A549 (cell line): ENCODE measurements at regions not wholly inside any gene's neighbourhood (a gene's known extent, or its start where the extent isn't known, plus 50 kb on each side); places are given as distances from the start of the nearest gene placed in this dataset.

ENCODE experiments used
- ATAC-seq, 2 experiments: fragments of 200-7000 bp in 1 of 2; fragments of >200 bp in 1 of 2; cut with Nextera tagmentation in 1 of 2; cut with Tn5 transposase in 1 of 2; 3 replicates each; pipeline versions ENCODE4 v1.8.0 to v1.9.1; 2018 to 2020; ENCODE audit warnings: mild to moderate bottlenecking in 1 of 2, moderate library complexity in 1 of 2
- CTCF ChIA-PET: fragments of 300-600 bp; sonication (Branson Sonifier 250); formaldehyde crosslinking; extraction: SDS; loops from one replicate; lab custom pipeline; 2021; ENCODE audit warnings: antibody characterized with exemption, inconsistent platforms; lab: Yijun Ruan, JAX
- POLR2A ChIA-PET: fragments of 350-600 bp; formaldehyde crosslinking; extraction: SDS; loops from one replicate; lab custom pipeline; 2021; ENCODE audit warnings: antibody characterized with exemption, inconsistent platforms; lab: Yijun Ruan, JAX
- DNase-seq, 2 experiments: peaks; one replicate each; pipeline versions ENCODE4 v3.0.0 to v3.0.0-alpha.2; 2011 to 2016; ENCODE audit warnings: low read depth in 1 of 2, low spot score in 1 of 2
- FAIRE-seq: peaks from 2 replicates; lab custom pipeline; 2011; peaks lifted over from hg19 to GRCh38; lab: Jason Lieb, UNC
- H3K27ac ChIP-seq, 2 experiments: fragments of >200 bp; sonication (Bioruptor Twin); formaldehyde crosslinking; 3 replicates each; pipeline ENCODE4 v1.5.1; 2016 to 2017
- H3K4me1 ChIP-seq: fragments of >200 bp; sonication (Bioruptor Twin); formaldehyde crosslinking; 3 replicates; pipeline ENCODE4 v1.6.1; 2016
- H3K4me2 ChIP-seq: fragments of >200 bp; sonication (Bioruptor Twin); formaldehyde crosslinking; 3 replicates; pipeline ENCODE4 v1.6.1; 2016
- H3K4me3 ChIP-seq: fragments of >200 bp; sonication (Bioruptor Twin); formaldehyde crosslinking; 3 replicates; pipeline ENCODE4 v1.5.1; 2016
- H3K9me3 ChIP-seq: fragments of >200 bp; sonication (Bioruptor Twin); formaldehyde crosslinking; 3 replicates; pipeline ENCODE4 v1.6.1; 2016
- BCL3 ChIP-seq: fragments of >200 bp; sonication (Bioruptor Twin); formaldehyde crosslinking; IDR thresholded peaks from 3 replicates; pipeline ENCODE4 v1.6.1; 2016
- CBX8 ChIP-seq: fragments of 200-600 bp; sonication (generic); IDR thresholded peaks from 2 replicates; pipeline ENCODE4 v1.6.1; 2016
- CHD2 ChIP-seq: fragments of 150-350 bp; IDR thresholded peaks from 2 replicates; pipeline ENCODE4 v1.6.1; 2014; ENCODE audit warnings: low read length; ENCODE audit not compliant: partially characterized antibody
- ESRRA ChIP-seq: fragments of 150-350 bp; IDR thresholded peaks from 2 replicates; pipeline ENCODE4 v1.6.1; 2014; ENCODE audit warnings: mild to moderate bottlenecking, low read length, borderline replicate concordance
- FOSB ChIP-seq: fragments of 250-450 bp; sonication (Bioruptor Pico); IDR thresholded peaks from 2 replicates; pipeline ENCODE4 v1.5.0; 2020; ENCODE audit warnings: mild to moderate bottlenecking, moderate library complexity
- GATA3 ChIP-seq: IDR thresholded peaks from 2 replicates; pipeline ENCODE4 v1.6.1; 2012; ENCODE audit warnings: borderline replicate concordance
- HDAC2 ChIP-seq: fragments of 200-600 bp; sonication (generic); IDR thresholded peaks from 2 replicates; pipeline ENCODE4 v1.6.1; 2016
- HES2 ChIP-seq: fragments of >200 bp; sonication (Bioruptor Twin); formaldehyde crosslinking; IDR thresholded peaks from 2 replicates; pipeline ENCODE4 v1.6.1; 2016
- JUNB ChIP-seq: fragments of >200 bp; sonication (Bioruptor Twin); formaldehyde crosslinking; IDR thresholded peaks from 2 replicates; pipeline ENCODE4 v1.6.1; 2016
- MAFK ChIP-seq: fragments of 450-650 bp; IDR thresholded peaks from 2 replicates; pipeline ENCODE4 v1.6.1; 2014; ENCODE audit not compliant: partially characterized antibody
- RCOR1 ChIP-seq: fragments of 150-350 bp; IDR thresholded peaks from 2 replicates; pipeline ENCODE4 v1.6.1; 2014; ENCODE audit warnings: antibody characterized with exemption, low read length, low read depth
- RFX5 ChIP-seq: fragments of 450-650 bp; IDR thresholded peaks from 2 replicates; pipeline ENCODE4 v1.7.1; 2014; ENCODE audit warnings: antibody characterized with exemption, mild to moderate bottlenecking, moderate library complexity
- RNF2 ChIP-seq: fragments of 200-600 bp; sonication (generic); IDR thresholded peaks from 2 replicates; pipeline ENCODE4 v1.6.1; 2016; ENCODE audit warnings: low read depth, mild to moderate bottlenecking, antibody characterized with exemption, moderate library complexity, borderline replicate concordance
- SREBF2 ChIP-seq: fragments of 450-650 bp; IDR thresholded peaks from 2 replicates; pipeline ENCODE4 v1.6.1; 2014; ENCODE audit warnings: mild to moderate bottlenecking, moderate library complexity
- TFCP2L1 ChIP-seq: fragments of 250-450 bp; sonication (Bioruptor Pico); IDR thresholded peaks from 2 replicates; pipeline ENCODE4 v1.5.0; 2021; ENCODE audit warnings: mild to moderate bottlenecking
- ZFP36 ChIP-seq: fragments of 450-650 bp; IDR thresholded peaks from 2 replicates; pipeline ENCODE4 v1.6.1; 2014; ENCODE audit warnings: borderline replicate concordance; ENCODE audit not compliant: partially characterized antibody
- WGBS: methylation state at CpG from one replicate; pipeline ENCODE4 v1.1.6; 2017; ENCODE audit errors: missing lambda C conversion rate; 5-methylcytosine and 5-hydroxymethylcytosine counted together
- TF ChIP-seq, protein P1 (sequence below): fragments of 150-350 bp; IDR thresholded peaks from 2 replicates; pipeline ENCODE4 v1.6.1; 2014; ENCODE audit warnings: low read depth, mild to moderate bottlenecking, low read length
- TF ChIP-seq, protein P2 (sequence below): fragments of 200-600 bp; sonication (generic); IDR thresholded peaks from 2 replicates; pipeline ENCODE4 v1.6.1; 2016; ENCODE audit warnings: antibody characterized with exemption, mild to moderate bottlenecking, moderate library complexity
- TF ChIP-seq, protein P3 (sequence below): fragments of 250-450 bp; sonication (Bioruptor Pico); IDR thresholded peaks from 2 replicates; pipeline ENCODE4 v1.5.0; 2021; ENCODE audit warnings: mild to moderate bottlenecking, moderate library complexity, borderline replicate concordance

DNA sequence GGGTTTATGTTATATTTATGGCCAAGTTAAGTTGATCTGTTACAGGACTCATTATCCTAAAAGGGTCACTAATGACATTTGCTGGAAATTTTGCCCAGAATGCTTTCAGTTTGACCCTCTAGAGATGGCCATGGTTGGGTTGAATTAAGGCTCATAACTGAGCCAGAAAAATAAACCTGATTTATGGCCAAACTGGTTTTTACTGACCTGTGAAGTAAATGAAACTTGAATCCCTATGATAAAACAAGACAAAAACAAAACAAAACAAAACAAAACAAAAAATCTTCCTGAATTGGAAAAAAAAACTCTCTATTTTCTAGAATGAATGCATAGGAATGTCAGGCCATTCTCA is 72.5 kb upstream of the CLDN14 start:
- CTCF ChIA-PET: interaction anchor here (0.5 kb wide), 1 partner anchor 256 kb away, joined by 3 read pairs; no protein-coding TSS in a partner anchor
- DNase-seq: no peak
- H3K4me2 ChIP-seq: no peak overlapping the region

DNA sequence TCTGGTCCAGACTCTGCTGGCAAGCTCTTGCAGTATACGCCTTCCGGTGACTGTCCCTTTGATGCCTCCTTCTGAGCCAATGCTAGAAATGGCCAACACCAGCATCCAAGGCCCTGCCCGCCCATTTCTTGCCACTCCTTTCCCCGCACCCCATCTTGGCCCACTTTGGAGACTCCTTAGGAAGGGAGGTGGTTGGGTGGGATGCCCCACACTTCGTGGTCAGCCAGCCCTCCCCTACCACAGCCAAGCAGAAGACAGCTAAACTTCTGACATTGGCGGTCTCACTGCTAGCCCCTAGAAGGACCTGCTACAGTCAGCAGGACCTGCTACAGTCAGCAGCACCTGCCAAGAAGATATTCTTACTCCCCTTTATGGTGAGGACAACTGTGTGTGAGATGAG is 73.5 kb upstream of the CLDN14 start:
- WGBS: 80% methylated on average over 5 of the region's 6 CpGs
- ChIA-PET CTCF (no interaction called here), POLR2A (no interaction called here)
- no peak for ATAC-seq
- no peaks in the 10 kb centered on the region for H3K9me3 ChIP-seq
- no peak for DNase-seq
- TF ChIP-seq HDAC2: no peak
- no peak for TF ChIP-seq ESRRA
- no peak for FAIRE-seq
- no peak overlapping the region for H3K4me3 ChIP-seq
- no peak overlapping the region for H3K4me2 ChIP-seq
- no peak overlapping the region for H3K27ac ChIP-seq
- H3K4me1 ChIP-seq: no peaks in the 10 kb centered on the region

More for the DNA sequence above, 72.5 kb upstream of the CLDN14 start:
- no peak for FAIRE-seq
- no peak for ATAC-seq
- Histone ChIP-seq H3K27ac (no peak overlapping the region), H3K4me3 (no peak overlapping the region), H3K9me3 (no peaks in the 10 kb centered on the region), H3K4me1 (no peaks in the 10 kb centered on the region)
- POLR2A ChIA-PET: no interaction called here
- TF ChIP-seq CBX8 (no peak), GATA3 (no peak), JUNB (no peak), RFX5 (no peak)

GRCh38 chr21:36554411-36555157 is 74.7 kb upstream of the CLDN14 start:
- Histone ChIP-seq H3K9me3 (no peaks in the 10 kb centered on the region), H3K4me2 (no peak overlapping the region), H3K27ac (no peak overlapping the region), H3K4me3 (no peak overlapping the region), H3K4me1 (no peaks in the 10 kb centered on the region)
- ChIA-PET CTCF (no interaction called here), POLR2A (no interaction called here)
- TF ChIP-seq HDAC2 (no peak), BCL3 (no peak), FOSB (CRISPR knock-in tag) (no peak), ZFP36 (no peak), ESRRA (no peak), TFCP2L1 (no peak), CHD2 (no peak), RCOR1 (no peak), MAFK (no peak), HES2 (no peak), SREBF2 (no peak), RNF2 (no peak)
- TF ChIP-seq, protein P1, sequence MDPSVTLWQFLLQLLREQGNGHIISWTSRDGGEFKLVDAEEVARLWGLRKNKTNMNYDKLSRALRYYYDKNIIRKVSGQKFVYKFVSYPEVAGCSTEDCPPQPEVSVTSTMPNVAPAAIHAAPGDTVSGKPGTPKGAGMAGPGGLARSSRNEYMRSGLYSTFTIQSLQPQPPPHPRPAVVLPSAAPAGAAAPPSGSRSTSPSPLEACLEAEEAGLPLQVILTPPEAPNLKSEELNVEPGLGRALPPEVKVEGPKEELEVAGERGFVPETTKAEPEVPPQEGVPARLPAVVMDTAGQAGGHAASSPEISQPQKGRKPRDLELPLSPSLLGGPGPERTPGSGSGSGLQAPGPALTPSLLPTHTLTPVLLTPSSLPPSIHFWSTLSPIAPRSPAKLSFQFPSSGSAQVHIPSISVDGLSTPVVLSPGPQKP: no peak
- TF ChIP-seq, protein P2, sequence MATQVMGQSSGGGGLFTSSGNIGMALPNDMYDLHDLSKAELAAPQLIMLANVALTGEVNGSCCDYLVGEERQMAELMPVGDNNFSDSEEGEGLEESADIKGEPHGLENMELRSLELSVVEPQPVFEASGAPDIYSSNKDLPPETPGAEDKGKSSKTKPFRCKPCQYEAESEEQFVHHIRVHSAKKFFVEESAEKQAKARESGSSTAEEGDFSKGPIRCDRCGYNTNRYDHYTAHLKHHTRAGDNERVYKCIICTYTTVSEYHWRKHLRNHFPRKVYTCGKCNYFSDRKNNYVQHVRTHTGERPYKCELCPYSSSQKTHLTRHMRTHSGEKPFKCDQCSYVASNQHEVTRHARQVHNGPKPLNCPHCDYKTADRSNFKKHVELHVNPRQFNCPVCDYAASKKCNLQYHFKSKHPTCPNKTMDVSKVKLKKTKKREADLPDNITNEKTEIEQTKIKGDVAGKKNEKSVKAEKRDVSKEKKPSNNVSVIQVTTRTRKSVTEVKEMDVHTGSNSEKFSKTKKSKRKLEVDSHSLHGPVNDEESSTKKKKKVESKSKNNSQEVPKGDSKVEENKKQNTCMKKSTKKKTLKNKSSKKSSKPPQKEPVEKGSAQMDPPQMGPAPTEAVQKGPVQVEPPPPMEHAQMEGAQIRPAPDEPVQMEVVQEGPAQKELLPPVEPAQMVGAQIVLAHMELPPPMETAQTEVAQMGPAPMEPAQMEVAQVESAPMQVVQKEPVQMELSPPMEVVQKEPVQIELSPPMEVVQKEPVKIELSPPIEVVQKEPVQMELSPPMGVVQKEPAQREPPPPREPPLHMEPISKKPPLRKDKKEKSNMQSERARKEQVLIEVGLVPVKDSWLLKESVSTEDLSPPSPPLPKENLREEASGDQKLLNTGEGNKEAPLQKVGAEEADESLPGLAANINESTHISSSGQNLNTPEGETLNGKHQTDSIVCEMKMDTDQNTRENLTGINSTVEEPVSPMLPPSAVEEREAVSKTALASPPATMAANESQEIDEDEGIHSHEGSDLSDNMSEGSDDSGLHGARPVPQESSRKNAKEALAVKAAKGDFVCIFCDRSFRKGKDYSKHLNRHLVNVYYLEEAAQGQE: no peak
- TF ChIP-seq, protein P3, sequence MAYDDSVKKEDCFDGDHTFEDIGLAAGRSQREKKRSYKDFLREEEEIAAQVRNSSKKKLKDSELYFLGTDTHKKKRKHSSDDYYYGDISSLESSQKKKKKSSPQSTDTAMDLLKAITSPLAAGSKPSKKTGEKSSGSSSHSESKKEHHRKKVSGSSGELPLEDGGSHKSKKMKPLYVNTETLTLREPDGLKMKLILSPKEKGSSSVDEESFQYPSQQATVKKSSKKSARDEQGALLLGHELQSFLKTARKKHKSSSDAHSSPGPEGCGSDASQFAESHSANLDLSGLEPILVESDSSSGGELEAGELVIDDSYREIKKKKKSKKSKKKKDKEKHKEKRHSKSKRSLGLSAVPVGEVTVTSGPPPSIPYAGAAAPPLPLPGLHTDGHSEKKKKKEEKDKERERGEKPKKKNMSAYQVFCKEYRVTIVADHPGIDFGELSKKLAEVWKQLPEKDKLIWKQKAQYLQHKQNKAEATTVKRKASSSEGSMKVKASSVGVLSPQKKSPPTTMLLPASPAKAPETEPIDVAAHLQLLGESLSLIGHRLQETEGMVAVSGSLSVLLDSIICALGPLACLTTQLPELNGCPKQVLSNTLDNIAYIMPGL (CRISPR knock-in tag): no peak
- ATAC-seq: no peak
- DNase-seq: no peak
- WGBS: 60% methylated on average over 14 of the region's 15 CpGs
- no peak for FAIRE-seq
